Upper lobe of left lung (tissue), 6 donors: ENCODE measurements at regions not wholly inside any gene's neighbourhood (a gene's known extent, or its start where the extent isn't known, plus 50 kb on each side); places are given as distances from the start of the nearest gene placed in this dataset.
A peak's percentile ranks its signal among the peaks of the same experiment; 100 is the strongest.

ENCODE experiments used
- ATAC-seq, 2 donors: fragments of 200-7000 bp; cut with Tn5 transposase; one replicate each; pipeline ENCODE4 v1.9.1; 2022; ENCODE audit warnings: mild to moderate bottlenecking in 2 of 2, moderate library complexity in 2 of 2; ENCODE audit not compliant: low FRiP score in 2 of 2
- DNase-seq, 2 donors: peaks; one replicate each; pipeline ENCODE4 v3.0.0-alpha.2; 2019 to 2020
- H3K27ac ChIP-seq, 4 donors: fragments of 200-600 bp; sonication (generic); one replicate each; pipeline ENCODE4 v1.5.1; 2016 to 2019
- H3K27me3 ChIP-seq, 4 donors: fragments of 200-600 bp; sonication (generic); one replicate each; pipeline ENCODE4 v1.5.1; 2017 to 2019
- H3K36me3 ChIP-seq, 4 donors: fragments of 200-600 bp; sonication (generic); one replicate each; pipeline ENCODE4 v1.5.1; 2016 to 2019
- H3K4me1 ChIP-seq, 4 donors: fragments of 200-600 bp; sonication (generic); one replicate each; pipeline ENCODE4 v1.5.1; 2018 to 2019
- H3K4me3 ChIP-seq, 4 donors: fragments of 200-600 bp; sonication (generic); one replicate each; pipeline ENCODE4 v1.5.1; 2017 to 2019; ENCODE audit warnings: mild to moderate bottlenecking in 2 of 4, moderate library complexity in 1 of 4
- H3K9me3 ChIP-seq, 4 donors: fragments of 200-600 bp; sonication (generic); one replicate each; pipeline ENCODE4 v1.5.1; 2018 to 2019
- EP300 ChIP-seq, 4 donors: sonication (generic); formaldehyde crosslinking; IDR thresholded peaks; one replicate each; pipeline ENCODE4 v1.5.1; 2017; ENCODE audit warnings: antibody characterized with exemption in 4 of 4, control low read depth in 2 of 4
- POLR2A ChIP-seq, 4 donors: fragments of 450-650 bp; IDR thresholded peaks; one replicate each; pipeline ENCODE4 v1.5.1; 2016 to 2017; ENCODE audit warnings: antibody characterized with exemption in 4 of 4, mild to moderate bottlenecking in 2 of 4
- POLR2AphosphoS5 ChIP-seq, 2 donors: sonication (generic); formaldehyde crosslinking; IDR thresholded peaks; one replicate each; pipeline ENCODE4 v1.5.1; 2017; ENCODE audit warnings: antibody characterized with exemption in 2 of 2
- WGBS, 2 donors: methylation state at CpG; one replicate each; pipeline ENCODE4 v1.1.5; 2017 to 2018; 5-methylcytosine and 5-hydroxymethylcytosine counted together
- TF ChIP-seq, protein P1 (sequence below), 6 experiments: fragments of 450-650 bp in 4 of 6; fragments of 200-600 bp in 2 of 6; sonication (generic) in 2 of 6; IDR thresholded peaks; one replicate each; pipeline ENCODE4 v1.5.1; 2016 to 2019; ENCODE audit warnings: antibody characterized with exemption in 6 of 6
- donor health status: DM: no; HTN: no; CAD: no; lungs with moderate emphysema.
- donor health status: DM: no; HTN: yes; CAD: no; lungs with severe emphysema.

GRCh38 chr22:26906464-26906863 lies 249.1 kb downstream of the MIAT start:
- no peak for DNase-seq

GRCh38 chr22:26907366-26907765 lies 250.0 kb downstream of the MIAT start:
- no peak for ATAC-seq
- TF ChIP-seq POLR2A (IDR thresholded peaks at IDR 0.05) (no peak), EP300 (IDR thresholded peaks at IDR 0.05) (no peak), POLR2AphosphoS5 (IDR thresholded peaks at IDR 0.05) (no peak)
- TF ChIP-seq, protein P1, sequence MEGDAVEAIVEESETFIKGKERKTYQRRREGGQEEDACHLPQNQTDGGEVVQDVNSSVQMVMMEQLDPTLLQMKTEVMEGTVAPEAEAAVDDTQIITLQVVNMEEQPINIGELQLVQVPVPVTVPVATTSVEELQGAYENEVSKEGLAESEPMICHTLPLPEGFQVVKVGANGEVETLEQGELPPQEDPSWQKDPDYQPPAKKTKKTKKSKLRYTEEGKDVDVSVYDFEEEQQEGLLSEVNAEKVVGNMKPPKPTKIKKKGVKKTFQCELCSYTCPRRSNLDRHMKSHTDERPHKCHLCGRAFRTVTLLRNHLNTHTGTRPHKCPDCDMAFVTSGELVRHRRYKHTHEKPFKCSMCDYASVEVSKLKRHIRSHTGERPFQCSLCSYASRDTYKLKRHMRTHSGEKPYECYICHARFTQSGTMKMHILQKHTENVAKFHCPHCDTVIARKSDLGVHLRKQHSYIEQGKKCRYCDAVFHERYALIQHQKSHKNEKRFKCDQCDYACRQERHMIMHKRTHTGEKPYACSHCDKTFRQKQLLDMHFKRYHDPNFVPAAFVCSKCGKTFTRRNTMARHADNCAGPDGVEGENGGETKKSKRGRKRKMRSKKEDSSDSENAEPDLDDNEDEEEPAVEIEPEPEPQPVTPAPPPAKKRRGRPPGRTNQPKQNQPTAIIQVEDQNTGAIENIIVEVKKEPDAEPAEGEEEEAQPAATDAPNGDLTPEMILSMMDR (IDR thresholded peaks at IDR 0.05): no peak

More at GRCh38 chr22:26906464-26906863, 249.1 kb downstream of the MIAT start:
- no peak overlapping the region for H3K27ac ChIP-seq
- TF ChIP-seq EP300 (IDR thresholded peaks at IDR 0.05): no peak
- TF ChIP-seq POLR2A (IDR thresholded peaks at IDR 0.05): no peak
- TF ChIP-seq, protein P1 (IDR thresholded peaks at IDR 0.05): no peak
- TF ChIP-seq POLR2AphosphoS5 (IDR thresholded peaks at IDR 0.05): no peak
- peaks cover 0 to 15% (median 7%) of the 10 kb centered on the region in 4 donors for H3K4me1 ChIP-seq
- H3K27me3 ChIP-seq: no peaks in the 10 kb centered on the region
- no peaks in the 10 kb centered on the region for H3K36me3 ChIP-seq
- no peak for ATAC-seq
- peaks cover 0 to 5% (median 0%) of the 10 kb centered on the region in 4 donors for H3K9me3 ChIP-seq
- WGBS, 2 donors: 81 to 88% methylated on average over 10 of the region's 10 CpGs
- no peak overlapping the region for H3K4me3 ChIP-seq

DNA sequence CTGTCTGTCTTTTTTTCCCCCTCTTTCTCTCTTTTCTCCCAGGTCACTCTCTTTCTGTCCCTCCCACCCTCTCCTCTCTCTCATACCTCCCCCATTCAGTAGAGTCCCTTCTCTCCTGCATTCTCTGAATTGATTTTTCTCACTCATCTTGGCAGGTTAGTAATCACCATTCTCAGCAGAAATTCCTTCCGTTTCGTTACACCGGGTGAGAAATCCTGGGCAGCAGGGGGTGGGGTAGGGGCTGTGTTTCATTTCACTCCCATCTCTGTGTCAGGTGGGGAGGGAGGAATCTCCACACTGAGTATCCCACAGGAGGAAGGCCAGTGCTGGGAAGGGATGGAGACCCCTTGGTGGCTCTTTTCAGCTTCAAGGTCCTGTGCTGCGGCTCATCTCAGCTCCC lies 253.5 kb downstream of the MIAT start:
- WGBS, 2 donors: 41 to 51% methylated on average over 4 of the region's 4 CpGs
- no peak for TF ChIP-seq POLR2AphosphoS5 (IDR thresholded peaks at IDR 0.05)
- TF ChIP-seq EP300 (IDR thresholded peaks at IDR 0.05): no peak
- TF ChIP-seq, protein P1 (IDR thresholded peaks at IDR 0.05): no peak
- no peak for TF ChIP-seq POLR2A (IDR thresholded peaks at IDR 0.05)
- Histone ChIP-seq H3K9me3 (peaks cover 0 to 5% (median 0%) of the 10 kb centered on the region in 4 donors), H3K27me3 (no peaks in the 10 kb centered on the region), H3K4me3 (no peak overlapping the region), H3K36me3 (no peaks in the 10 kb centered on the region), H3K4me1 (no peaks in the 10 kb centered on the region), H3K27ac (no peak overlapping the region)
- DNase-seq (no peak), ATAC-seq (no peak)

More at GRCh38 chr22:26907366-26907765, 250.0 kb downstream of the MIAT start:
- Histone ChIP-seq H3K36me3 (no peaks in the 10 kb centered on the region), H3K27ac (no peak overlapping the region), H3K4me1 (peaks cover 0 to 12% (median 6%) of the 10 kb centered on the region in 4 donors), H3K4me3 (no peak overlapping the region), H3K9me3 (peaks cover 0 to 5% (median 0%) of the 10 kb centered on the region in 4 donors), H3K27me3 (no peaks in the 10 kb centered on the region)
- DNase-seq: no peak
- 93 to 97% methylated on average over 2 of the region's 2 CpGs for WGBS, 2 donors

DNA sequence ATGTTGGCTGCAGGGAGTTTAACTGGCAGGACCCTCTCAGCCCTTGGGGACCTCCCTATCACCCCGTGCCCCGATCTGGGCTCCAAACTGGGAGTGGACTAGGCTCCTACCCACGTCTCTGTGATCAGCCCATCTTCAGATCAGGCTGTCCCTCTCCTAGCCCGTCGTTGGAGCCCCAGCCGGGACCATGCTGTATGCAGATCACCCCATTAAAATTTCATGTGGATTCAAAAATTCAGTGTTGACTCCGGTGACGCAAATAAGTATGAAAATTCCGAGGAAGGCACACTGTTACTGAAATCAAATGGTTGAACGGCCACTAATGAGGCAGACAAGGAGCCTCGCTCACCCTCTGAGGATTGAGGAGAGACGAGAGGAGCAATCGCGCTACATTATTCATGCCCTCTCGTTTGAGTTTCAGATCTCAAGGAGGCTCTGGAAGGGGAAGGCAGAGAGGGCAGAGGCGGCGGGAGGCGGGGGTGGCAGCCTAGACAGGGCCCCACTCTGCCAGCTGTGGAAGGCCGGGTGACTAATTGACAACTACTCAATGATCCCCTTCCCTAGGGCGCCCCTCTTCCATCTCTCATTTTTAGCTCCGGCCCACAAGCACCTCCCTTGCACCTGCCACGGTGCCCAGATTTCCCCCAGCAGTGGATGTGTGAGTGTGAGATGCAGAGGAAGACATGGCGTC lies 255.4 kb downstream of the MIAT start:
- no peak overlapping the region for H3K4me3 ChIP-seq
- H3K4me1 ChIP-seq: no peaks in the 10 kb centered on the region
- DNase-seq (peak in 1 of 2 donors; percentile 52), ATAC-seq (no peak)
- no peak overlapping the region for H3K27ac ChIP-seq
- no peaks in the 10 kb centered on the region for H3K36me3 ChIP-seq
- H3K27me3 ChIP-seq: no peaks in the 10 kb centered on the region
- H3K9me3 ChIP-seq: peaks cover 0 to 5% (median 0%) of the 10 kb centered on the region in 4 donors
- WGBS, 2 donors: 41 to 45% methylated on average over 23 of the region's 23 CpGs
- TF ChIP-seq POLR2AphosphoS5 (IDR thresholded peaks at IDR 0.05) (no peak), POLR2A (IDR thresholded peaks at IDR 0.05) (no peak)

- Histone ChIP-seq H3K4me3 (no peak overlapping the region), H3K27ac (no peak overlapping the region), H3K9me3 (no peaks in the 10 kb centered on the region), H3K27me3 (no peaks in the 10 kb centered on the region), H3K36me3 (no peaks in the 10 kb centered on the region), H3K4me1 (no peaks in the 10 kb centered on the region)
- TF ChIP-seq POLR2A (IDR thresholded peaks at IDR 0.05) (no peak), EP300 (IDR thresholded peaks at IDR 0.05) (no peak), POLR2AphosphoS5 (IDR thresholded peaks at IDR 0.05) (no peak)
- TF ChIP-seq, protein P1 (IDR thresholded peaks at IDR 0.05): no peak
- ATAC-seq (no peak), DNase-seq (peak in 1 of 2 donors; percentile 52)
- 77 to 78% methylated on average over 25 of the region's 25 CpGs for WGBS, 2 donors
Observed at GRCh38 chr22:26914519-26915185, 257.3 kb downstream of the MIAT start.
